ENCODE measurements at regions not wholly inside any gene's neighbourhood (a gene's known extent, or its start where the extent isn't known, plus 50 kb on each side); places are given as distances from the start of the nearest gene placed in this dataset.

- H2BK5ac ChIP-seq (ENCODE audit: insufficient read length, low read length), result no peak overlapping the region
- H2BK15ac ChIP-seq (ENCODE audit: low read depth, low read length), result no peak overlapping the region
- H3K23me2 ChIP-seq (ENCODE audit: insufficient read length, low read depth, low read length, poor library complexity, severe bottlenecking), result no peaks in the 10 kb centered on the region
- H2BK120ac ChIP-seq (ENCODE audit: low read depth, low read length, poor library complexity, severe bottlenecking), result no peak overlapping the region
- Mint-ChIP-seq H3K36me3 (ENCODE audit: insufficient read depth in 1 of 3, low read depth in 3 of 3) (no peaks in the 10 kb centered on the region), H3K4me1 (peaks cover 3 to 5% of the 10 kb centered on the region in 2 experiments; a peak in 2 of 4 replicates), H3K9me3 (no peaks in the 10 kb centered on the region), H3K4me3 (no peak overlapping the region), H3K27me3 (ENCODE audit: low read depth) (no peaks in the 10 kb centered on the region), H3K27ac (no peak overlapping the region)
- no peaks in the 10 kb centered on the region for H3K79me1 ChIP-seq (ENCODE audit: insufficient read depth, low read depth, low read length, poor library complexity, severe bottlenecking)
- H3T11ph ChIP-seq (ENCODE audit: low read length), result no peak overlapping the region
- no peak overlapping the region for H4K91ac ChIP-seq (ENCODE audit: insufficient read length, low read depth, low read length)
- no peak overlapping the region for H3K14ac ChIP-seq (ENCODE audit: insufficient read depth, low read length)
- no peak overlapping the region for H4K5ac ChIP-seq (ENCODE audit: insufficient read length, low read depth, low read length)
- no peak overlapping the region for H3K56ac ChIP-seq (ENCODE audit: insufficient read length, low read depth, low read length)
- H4K8ac ChIP-seq (replicated peaks; ENCODE audit: insufficient read length, low read depth, low read length), result no peak overlapping the region
- H3K4me2 ChIP-seq (ENCODE audit: insufficient read depth, insufficient read length, low read length), result no peak overlapping the region
- H3K79me2 ChIP-seq (ENCODE audit: insufficient read depth, low read length), result no peaks in the 10 kb centered on the region
- no peak overlapping the region for H2BK12ac ChIP-seq (ENCODE audit: insufficient read length, low read depth, low read length)
- no peaks in the 10 kb centered on the region for H3K9me3 ChIP-seq (ENCODE audit: control insufficient read depth, low read depth, low read length)
- H4K20me1 ChIP-seq (ENCODE audit: control insufficient read depth, insufficient read depth, insufficient read length), result no peaks in the 10 kb centered on the region
- no peak overlapping the region for H3K9ac ChIP-seq (ENCODE audit: extremely low read depth, insufficient read length, low read length)
- no peak overlapping the region for H2BK20ac ChIP-seq (ENCODE audit: low read depth, low read length, poor library complexity, severe bottlenecking)
- no peak overlapping the region for H3K4ac ChIP-seq (ENCODE audit: low read depth, low read length)
- WGBS (ENCODE audit: extremely low coverage, insufficient read length, low lambda C conversion rate), result no CpG with 5 or more reads among the region's 2 CpGs
- H3K4me1 ChIP-seq (ENCODE audit: insufficient read depth, low read length), result no peaks in the 10 kb centered on the region
- TF ChIP-seq CTCF (conservative IDR thresholded peaks at IDR 0.05), result no peak
- no peak overlapping the region for H3K23ac ChIP-seq (ENCODE audit: insufficient read length, low read depth, low read length)
- DNase-seq, result no peak
- no peak overlapping the region for H3K27ac ChIP-seq (ENCODE audit: insufficient read length, low read depth, low read length)
- H3K27me3 ChIP-seq (ENCODE audit: insufficient read depth, low read length), result no peaks in the 10 kb centered on the region
- H3K18ac ChIP-seq (ENCODE audit: insufficient read length, low read depth, low read length), result no peak overlapping the region
- H2AFZ ChIP-seq (ENCODE audit: low read length), result no peak overlapping the region
- H2AK5ac ChIP-seq (ENCODE audit: insufficient read length, low read length), result no peak overlapping the region
Observed at GRCh38 chr9:106077731-106078130, 383.4 kb downstream of the TMEM38B start.

Measured in H9 (cell line).